ENCODE measurements at regions not wholly inside any gene's neighbourhood (a gene's known extent, or its start where the extent isn't known, plus 50 kb on each side); places are given as distances from the start of the nearest gene placed in this dataset.

DNA sequence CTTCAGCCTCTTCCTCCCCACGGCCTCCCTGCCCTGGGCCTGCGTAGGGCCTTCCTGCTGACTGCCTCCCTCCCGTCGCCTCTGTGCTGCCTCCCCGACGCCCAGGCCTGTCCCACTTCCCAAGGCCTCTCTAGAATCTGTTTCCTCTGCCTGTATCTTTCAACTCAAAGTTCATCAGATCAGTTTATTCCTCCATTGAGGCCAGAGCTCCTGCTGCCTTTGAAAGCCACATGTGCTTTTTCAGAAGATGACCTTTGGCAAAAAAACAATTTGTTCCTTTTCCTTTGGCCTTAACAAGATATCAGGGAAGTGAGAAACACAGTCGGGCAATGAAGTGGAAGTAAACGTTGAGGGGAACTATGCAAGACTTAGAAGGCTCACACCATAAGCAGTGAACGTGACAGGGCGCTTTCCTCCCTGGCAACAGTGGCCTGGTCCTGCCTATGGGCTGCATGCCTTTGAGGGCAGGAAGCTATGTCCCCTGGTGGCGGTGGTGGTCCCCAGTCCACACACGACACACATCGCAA is 85.9 kb downstream of the PSMG1 start:
- TF ChIP-seq POLR2A (IDR thresholded peaks at IDR 0.05): no peak
- TF ChIP-seq, protein P1, sequence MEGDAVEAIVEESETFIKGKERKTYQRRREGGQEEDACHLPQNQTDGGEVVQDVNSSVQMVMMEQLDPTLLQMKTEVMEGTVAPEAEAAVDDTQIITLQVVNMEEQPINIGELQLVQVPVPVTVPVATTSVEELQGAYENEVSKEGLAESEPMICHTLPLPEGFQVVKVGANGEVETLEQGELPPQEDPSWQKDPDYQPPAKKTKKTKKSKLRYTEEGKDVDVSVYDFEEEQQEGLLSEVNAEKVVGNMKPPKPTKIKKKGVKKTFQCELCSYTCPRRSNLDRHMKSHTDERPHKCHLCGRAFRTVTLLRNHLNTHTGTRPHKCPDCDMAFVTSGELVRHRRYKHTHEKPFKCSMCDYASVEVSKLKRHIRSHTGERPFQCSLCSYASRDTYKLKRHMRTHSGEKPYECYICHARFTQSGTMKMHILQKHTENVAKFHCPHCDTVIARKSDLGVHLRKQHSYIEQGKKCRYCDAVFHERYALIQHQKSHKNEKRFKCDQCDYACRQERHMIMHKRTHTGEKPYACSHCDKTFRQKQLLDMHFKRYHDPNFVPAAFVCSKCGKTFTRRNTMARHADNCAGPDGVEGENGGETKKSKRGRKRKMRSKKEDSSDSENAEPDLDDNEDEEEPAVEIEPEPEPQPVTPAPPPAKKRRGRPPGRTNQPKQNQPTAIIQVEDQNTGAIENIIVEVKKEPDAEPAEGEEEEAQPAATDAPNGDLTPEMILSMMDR (IDR thresholded peaks at IDR 0.05): no peak

All from body of pancreas (tissue), 4 donors.